ENCODE measurements at regions not wholly inside any gene's neighbourhood (a gene's known extent, or its start where the extent isn't known, plus 50 kb on each side); places are given as distances from the start of the nearest gene placed in this dataset.
"Not testable (repeated sequence)": the region's sequence is repeated elsewhere in the genome, so short reads cannot be mapped to it uniquely, and the experiment has no call there.

- H3K4me3 Mint-ChIP-seq: no peak overlapping the region
- POLR2A ChIA-PET: no interaction called here
- no peaks in the 10 kb centered on the region for H3K27me3 Mint-ChIP-seq
- DNase-seq (no peak), ATAC-seq (ENCODE audit: low read depth) (no peak)
- no peaks in the 10 kb centered on the region for H3K4me1 Mint-ChIP-seq
- H3K9me3 Mint-ChIP-seq: peaks cover 18% of the 10 kb centered on the region
- H3K36me3 Mint-ChIP-seq: no peaks in the 10 kb centered on the region
- H3K27ac Mint-ChIP-seq: no peak overlapping the region
Measured at GRCh38 chr17:70920416-70920815, 751.1 kb downstream of the KCNJ2 start.

- DNase-seq (no peak), ATAC-seq (ENCODE audit: low read depth) (no peak)
- peaks cover 9% of the 10 kb centered on the region for H3K9me3 Mint-ChIP-seq
- no peak overlapping the region for H3K4me3 Mint-ChIP-seq
- no peaks in the 10 kb centered on the region for H3K27me3 Mint-ChIP-seq
- H3K36me3 Mint-ChIP-seq: no peaks in the 10 kb centered on the region
- H3K27ac Mint-ChIP-seq: no peak overlapping the region
- no peaks in the 10 kb centered on the region for H3K4me1 Mint-ChIP-seq
- POLR2A ChIA-PET: no interaction called here
Measured at GRCh38 chr17:70922268-70922667, 752.9 kb downstream of the KCNJ2 start.

- POLR2A ChIA-PET: no interaction called here
- H3K4me1 Mint-ChIP-seq: no peaks in the 10 kb centered on the region
- H3K36me3 Mint-ChIP-seq: no peaks in the 10 kb centered on the region
- no peaks in the 10 kb centered on the region for H3K27me3 Mint-ChIP-seq
- H3K9me3 Mint-ChIP-seq: peaks cover 6% of the 10 kb centered on the region
- no peak overlapping the region for H3K4me3 Mint-ChIP-seq
- no peak for ATAC-seq (ENCODE audit: low read depth)
- no peak for DNase-seq
- H3K27ac Mint-ChIP-seq: no peak overlapping the region
Measured at GRCh38 chr17:70924776-70925175, 755.4 kb downstream of the KCNJ2 start.

GRCh38 chr17:70929226-70929625 lies 759.9 kb downstream of the KCNJ2 start:
- no peak for ATAC-seq (ENCODE audit: low read depth)
- no peaks in the 10 kb centered on the region for H3K4me1 Mint-ChIP-seq
- H3K9me3 Mint-ChIP-seq: peaks cover 4% of the 10 kb centered on the region
- H3K4me3 Mint-ChIP-seq: no peak overlapping the region
- POLR2A ChIA-PET: no interaction called here
- H3K36me3 Mint-ChIP-seq: no peaks in the 10 kb centered on the region
- DNase-seq: no peak
- no peaks in the 10 kb centered on the region for H3K27me3 Mint-ChIP-seq
- H3K27ac Mint-ChIP-seq: no peak overlapping the region

GRCh38 chr17:70934231-70934630 lies 764.9 kb downstream of the KCNJ2 start:
- DNase-seq (no peak), ATAC-seq (ENCODE audit: low read depth) (no peak)
- Mint-ChIP-seq H3K36me3 (no peaks in the 10 kb centered on the region), H3K4me3 (no peak overlapping the region), H3K9me3 (no peaks in the 10 kb centered on the region), H3K27me3 (no peaks in the 10 kb centered on the region), H3K27ac (no peak overlapping the region), H3K4me1 (no peaks in the 10 kb centered on the region)
- POLR2A ChIA-PET: no interaction called here

GRCh38 chr17:70934835-70935234 lies 765.5 kb downstream of the KCNJ2 start:
- POLR2A ChIA-PET: no interaction called here
- H3K9me3 Mint-ChIP-seq: no peaks in the 10 kb centered on the region
- H3K4me1 Mint-ChIP-seq: no peaks in the 10 kb centered on the region
- ATAC-seq (ENCODE audit: low read depth): no peak
- no peaks in the 10 kb centered on the region for H3K27me3 Mint-ChIP-seq
- DNase-seq: no peak
- H3K4me3 Mint-ChIP-seq: no peak overlapping the region
- H3K36me3 Mint-ChIP-seq: no peaks in the 10 kb centered on the region
- H3K27ac Mint-ChIP-seq: no peak overlapping the region

GRCh38 chr17:70936724-70937123 lies 767.4 kb downstream of the KCNJ2 start:
- no peak for ATAC-seq (ENCODE audit: low read depth)
- Mint-ChIP-seq H3K4me1 (no peaks in the 10 kb centered on the region), H3K9me3 (no peaks in the 10 kb centered on the region), H3K27ac (no peak overlapping the region), H3K36me3 (no peaks in the 10 kb centered on the region), H3K4me3 (no peak overlapping the region), H3K27me3 (no peaks in the 10 kb centered on the region)
- no peak for DNase-seq
- POLR2A ChIA-PET: no interaction called here

GRCh38 chr17:70938336-70938735 lies 769.0 kb downstream of the KCNJ2 start:
- Mint-ChIP-seq H3K27me3 (no peaks in the 10 kb centered on the region), H3K9me3 (no peaks in the 10 kb centered on the region), H3K4me3 (no peak overlapping the region), H3K27ac (no peak overlapping the region), H3K36me3 (no peaks in the 10 kb centered on the region), H3K4me1 (no peaks in the 10 kb centered on the region)
- ATAC-seq (ENCODE audit: low read depth) (no peak), DNase-seq (no peak)
- POLR2A ChIA-PET: no interaction called here

- H3K4me3 Mint-ChIP-seq: no peak overlapping the region
- no peak overlapping the region for H3K27ac Mint-ChIP-seq
- ATAC-seq (ENCODE audit: low read depth) (no peak), DNase-seq (no peak)
- H3K27me3 Mint-ChIP-seq: no peaks in the 10 kb centered on the region
- H3K4me1 Mint-ChIP-seq: no peaks in the 10 kb centered on the region
- peaks cover 5% of the 10 kb centered on the region for H3K9me3 Mint-ChIP-seq
- H3K36me3 Mint-ChIP-seq: no peaks in the 10 kb centered on the region
- POLR2A ChIA-PET: no interaction called here
Measured at GRCh38 chr17:70945386-70945785, 776.1 kb downstream of the KCNJ2 start.

- no peak for DNase-seq
- POLR2A ChIA-PET: no interaction called here
- no peaks in the 10 kb centered on the region for H3K4me1 Mint-ChIP-seq
- H3K27ac Mint-ChIP-seq: no peak overlapping the region
- no peaks in the 10 kb centered on the region for H3K27me3 Mint-ChIP-seq
- ATAC-seq (ENCODE audit: low read depth): no peak
- no peaks in the 10 kb centered on the region for H3K36me3 Mint-ChIP-seq
- peaks cover 11% of the 10 kb centered on the region for H3K9me3 Mint-ChIP-seq
- H3K4me3 Mint-ChIP-seq: no peak overlapping the region
Measured at GRCh38 chr17:70947215-70947614, 777.9 kb downstream of the KCNJ2 start.

GRCh38 chr17:70947636-70948565 lies 778.6 kb downstream of the KCNJ2 start:
- ATAC-seq (ENCODE audit: low read depth) (no peak), DNase-seq (no peak)
- Mint-ChIP-seq H3K36me3 (no peaks in the 10 kb centered on the region), H3K27me3 (no peaks in the 10 kb centered on the region), H3K9me3 (peaks cover 13% of the 10 kb centered on the region), H3K4me1 (no peaks in the 10 kb centered on the region), H3K4me3 (no peak overlapping the region), H3K27ac (no peak overlapping the region)
- POLR2A ChIA-PET: no interaction called here

- H3K4me1 Mint-ChIP-seq; H3K36me3 Mint-ChIP-seq; H3K4me3 Mint-ChIP-seq; H3K27me3 Mint-ChIP-seq; DNase-seq; ATAC-seq (ENCODE audit: low read depth); H3K27ac Mint-ChIP-seq; POLR2A ChIA-PET: not testable (repeated sequence)
- peaks cover 15% of the 10 kb centered on the region for H3K9me3 Mint-ChIP-seq
Measured at GRCh38 chr17:70953140-70953539, 783.8 kb downstream of the KCNJ2 start.

GRCh38 chr17:70955441-70955840 lies 786.1 kb downstream of the KCNJ2 start:
- Mint-ChIP-seq H3K27me3 (no peaks in the 10 kb centered on the region), H3K9me3 (peaks cover 9% of the 10 kb centered on the region), H3K36me3 (no peaks in the 10 kb centered on the region), H3K27ac (no peak overlapping the region), H3K4me3 (no peak overlapping the region), H3K4me1 (no peaks in the 10 kb centered on the region)
- DNase-seq (no peak), ATAC-seq (ENCODE audit: low read depth) (no peak)
- POLR2A ChIA-PET: no interaction called here

GRCh38 chr17:70956726-70957125 lies 787.4 kb downstream of the KCNJ2 start:
- POLR2A ChIA-PET: no interaction called here
- Mint-ChIP-seq H3K36me3 (no peaks in the 10 kb centered on the region), H3K27me3 (no peaks in the 10 kb centered on the region), H3K4me1 (no peaks in the 10 kb centered on the region), H3K27ac (no peak overlapping the region), H3K9me3 (peaks cover 4% of the 10 kb centered on the region), H3K4me3 (no peak overlapping the region)
- DNase-seq (no peak), ATAC-seq (ENCODE audit: low read depth) (no peak)
